ENCODE measurements at regions not wholly inside any gene's neighbourhood (a gene's known extent, or its start where the extent isn't known, plus 50 kb on each side); places are given as distances from the start of the nearest gene placed in this dataset.

GRCh38 chr5:168131519-168131918, 159.9 kb upstream of the WWC1 start:
- Histone ChIP-seq H3K36me3 (replicated peaks in 1 of 2) (no peaks in the 10 kb centered on the region), H3K9me3 (replicated peaks in 1 of 3) (no peaks in the 10 kb centered on the region), H3K27me3 (no peaks in the 10 kb centered on the region), H3K27ac (no peak overlapping the region), H3K4me1 (replicated peaks in 1 of 2) (no peaks in the 10 kb centered on the region), H3K4me3 (no peak overlapping the region)
- no peak for DNase-seq
- WGBS, 4 donors = 81 to 90% (median 86%) methylated on average over 3 of the region's 3 CpGs
- no peak for TF ChIP-seq CTCF (IDR thresholded peaks at IDR 0.05)
- no peak for TF ChIP-seq POLR2A (IDR thresholded peaks at IDR 0.05)
- intact Hi-C loops (cut with DNase I) = no loop called here

- no peak overlapping the region for H3K4me3 ChIP-seq
- no peaks in the 10 kb centered on the region for H3K4me1 ChIP-seq (replicated peaks in 1 of 2)
- H3K9me3 ChIP-seq (replicated peaks in 1 of 3) = no peaks in the 10 kb centered on the region
- intact Hi-C loops (cut with DNase I) = no loop called here
- 70 to 80% (median 77%) methylated on average over 3 of the region's 3 CpGs for WGBS, 4 donors
- no peaks in the 10 kb centered on the region for H3K36me3 ChIP-seq (replicated peaks in 1 of 2)
- no peak for DNase-seq
- no peaks in the 10 kb centered on the region for H3K27me3 ChIP-seq
- H3K27ac ChIP-seq = no peak overlapping the region
- TF ChIP-seq POLR2A (IDR thresholded peaks at IDR 0.05) (no peak), CTCF (IDR thresholded peaks at IDR 0.05) (no peak)
Measured at GRCh38 chr5:168132241-168132641, 159.2 kb upstream of the WWC1 start.

GRCh38 chr5:168135897-168136296, 155.5 kb upstream of the WWC1 start:
- H3K4me3 ChIP-seq = no peak overlapping the region
- H3K36me3 ChIP-seq (replicated peaks in 1 of 2) = no peaks in the 10 kb centered on the region
- H3K9me3 ChIP-seq (replicated peaks in 1 of 3) = no peaks in the 10 kb centered on the region
- H3K27me3 ChIP-seq = no peaks in the 10 kb centered on the region
- no peak overlapping the region for H3K27ac ChIP-seq
- no peaks in the 10 kb centered on the region for H3K4me1 ChIP-seq (replicated peaks in 1 of 2)
- WGBS, 4 donors = 71 to 79% (median 74%) methylated on average over 6 of the region's 6 CpGs
- intact Hi-C loops (cut with DNase I) = no loop called here
- no peak for DNase-seq
- TF ChIP-seq CTCF (IDR thresholded peaks at IDR 0.05) (no peak), POLR2A (IDR thresholded peaks at IDR 0.05) (no peak)

- WGBS, 4 donors = 64 to 89% (median 73%) methylated on average over 5 of the region's 5 CpGs
- no peak overlapping the region for H3K4me3 ChIP-seq
- TF ChIP-seq POLR2A (IDR thresholded peaks at IDR 0.05) = no peak
- no peak for TF ChIP-seq CTCF (IDR thresholded peaks at IDR 0.05)
- H3K9me3 ChIP-seq (replicated peaks in 1 of 3) = no peaks in the 10 kb centered on the region
- intact Hi-C loops (cut with DNase I) = no loop called here
- H3K27ac ChIP-seq = no peak overlapping the region
- no peak for DNase-seq
- no peaks in the 10 kb centered on the region for H3K27me3 ChIP-seq
- no peaks in the 10 kb centered on the region for H3K36me3 ChIP-seq (replicated peaks in 1 of 2)
- no peaks in the 10 kb centered on the region for H3K4me1 ChIP-seq (replicated peaks in 1 of 2)
Measured at GRCh38 chr5:168136340-168136739, 155.1 kb upstream of the WWC1 start.
